Activated CD4-positive, alpha-beta T cell treated with anti-CD3 and anti-CD28 coated beads for 4 hours (primary cell): ENCODE measurements at regions not wholly inside any gene's neighbourhood (a gene's known extent, or its start where the extent isn't known, plus 50 kb on each side); places are given as distances from the start of the nearest gene placed in this dataset.

ENCODE experiments used
- DNase-seq, 2 donors: peaks; one replicate each; pipeline ENCODE4 v3.0.0-alpha.2; 2020

DNA sequence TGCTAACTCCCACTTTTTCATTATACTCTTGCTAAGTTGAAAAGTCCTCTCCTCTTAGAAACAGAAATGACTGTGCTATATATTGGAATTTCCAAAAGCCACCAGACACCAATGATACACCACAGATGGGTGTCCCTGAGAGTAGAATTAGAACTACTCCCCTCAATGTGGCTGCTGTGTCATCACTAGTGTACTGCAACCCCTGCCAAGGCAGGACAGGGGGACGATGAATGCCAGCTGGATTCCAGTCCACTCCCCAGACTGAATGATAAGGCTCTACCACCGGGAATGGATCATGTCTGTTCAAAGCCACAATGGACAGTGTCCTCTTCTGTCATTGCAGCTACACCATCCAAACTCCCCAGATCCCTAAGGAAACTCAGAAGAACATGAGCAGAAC lies 69.7 kb upstream of the EDNRB start:
- no peak for DNase-seq

DNA sequence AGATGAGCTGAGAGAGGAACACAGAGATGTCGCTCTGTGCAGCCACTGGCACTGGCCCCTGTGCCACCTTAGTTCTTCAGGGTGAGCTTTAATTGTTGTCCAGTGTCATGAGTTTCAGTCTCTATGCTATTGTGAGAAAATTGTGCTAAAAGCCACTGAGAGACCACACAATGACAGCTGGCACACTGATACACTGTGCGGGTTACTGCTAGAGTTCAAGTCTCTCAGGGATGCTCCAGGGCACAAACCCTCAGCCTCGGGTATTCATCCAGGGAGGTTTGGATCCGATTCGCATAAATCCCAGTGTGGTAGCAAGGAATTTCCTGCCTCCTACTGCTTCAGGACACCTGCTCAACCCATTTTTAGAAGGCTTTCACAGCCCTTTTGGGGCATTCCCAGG lies 68.1 kb upstream of the EDNRB start:
- DNase-seq, result no peak

DNA sequence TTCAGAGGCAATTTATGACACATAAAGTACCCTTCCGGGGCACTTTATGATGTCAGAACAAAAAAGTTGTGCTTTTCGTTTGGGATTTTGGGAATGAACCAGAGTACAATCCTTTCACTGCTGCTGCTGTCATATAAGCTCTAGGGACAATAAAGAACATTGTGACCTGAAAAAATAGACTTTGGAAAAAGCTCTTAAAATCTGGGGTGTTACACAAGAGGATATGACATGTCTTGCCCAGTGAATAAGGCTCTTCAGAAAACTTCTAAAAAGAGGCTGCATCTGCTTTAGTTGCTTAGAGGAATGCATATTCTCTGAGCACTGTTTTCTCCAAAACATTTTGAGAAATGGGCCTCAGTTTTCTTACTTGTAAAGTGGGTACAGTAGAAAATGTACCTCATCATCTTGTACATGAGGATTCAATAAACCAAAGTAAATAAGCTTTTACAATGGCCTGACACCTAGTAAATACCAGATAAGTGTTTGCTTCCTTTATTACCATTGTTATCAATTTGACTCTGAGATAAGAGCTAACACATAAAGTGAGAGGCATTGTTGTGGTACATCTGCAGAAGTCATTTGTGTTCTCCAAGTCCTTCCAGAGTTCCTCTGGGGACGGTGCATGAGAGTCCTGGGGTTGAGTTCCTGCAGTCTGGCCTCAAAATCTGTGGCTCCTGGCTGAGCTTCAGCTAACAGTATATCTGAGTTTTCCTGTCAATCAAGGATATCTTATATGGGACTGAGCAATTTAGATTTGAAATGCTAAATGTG lies 67.4 kb upstream of the EDNRB start:
- no peak for DNase-seq

DNA sequence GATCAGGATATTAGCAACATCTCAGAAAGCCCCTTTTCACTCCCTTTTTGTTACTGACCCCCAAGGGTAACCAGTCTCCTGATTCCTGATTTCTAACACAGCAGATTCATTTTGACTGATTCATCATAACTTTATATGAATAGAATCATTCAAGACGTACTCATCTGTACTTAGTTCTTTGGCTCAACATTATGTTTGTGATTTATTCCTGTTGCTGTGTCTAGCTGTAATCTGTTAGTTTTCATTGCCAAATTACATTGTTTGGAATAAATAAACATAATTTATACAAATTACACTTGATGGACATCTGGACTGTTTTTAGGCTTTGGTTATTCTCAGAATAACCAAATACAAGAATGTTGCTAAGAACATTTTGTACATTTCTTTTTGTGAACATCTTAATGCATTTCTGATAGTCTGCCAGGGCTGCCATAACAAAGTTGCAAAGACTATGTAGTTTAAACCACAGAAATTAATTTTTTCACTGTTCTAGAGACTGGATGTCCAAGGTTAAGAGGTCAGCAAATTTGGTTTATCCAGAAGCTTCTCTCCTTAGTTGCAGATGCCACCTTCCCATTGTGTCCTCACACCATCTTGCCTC lies 62.8 kb upstream of the EDNRB start:
- no peak for DNase-seq

DNA sequence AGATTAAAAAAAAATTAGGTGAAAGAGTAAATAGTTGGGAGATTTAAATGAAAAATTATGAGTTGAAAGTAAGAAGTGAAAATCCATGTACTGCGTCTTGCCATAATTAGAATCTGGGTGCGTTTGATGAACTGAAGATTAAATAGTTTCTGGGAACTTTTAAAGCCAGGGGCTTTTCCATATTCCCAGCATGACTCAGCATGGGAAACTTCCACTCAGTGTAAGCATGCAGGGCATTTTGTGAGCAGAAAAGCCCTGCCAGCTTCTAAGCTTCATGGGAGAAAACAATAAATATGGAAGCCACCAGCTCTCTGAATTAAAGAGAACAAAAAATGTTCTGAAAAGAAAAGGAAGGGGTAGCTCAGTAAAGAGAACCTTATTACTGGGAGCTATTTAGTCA lies 62.0 kb upstream of the EDNRB start:
- no peak for DNase-seq

DNA sequence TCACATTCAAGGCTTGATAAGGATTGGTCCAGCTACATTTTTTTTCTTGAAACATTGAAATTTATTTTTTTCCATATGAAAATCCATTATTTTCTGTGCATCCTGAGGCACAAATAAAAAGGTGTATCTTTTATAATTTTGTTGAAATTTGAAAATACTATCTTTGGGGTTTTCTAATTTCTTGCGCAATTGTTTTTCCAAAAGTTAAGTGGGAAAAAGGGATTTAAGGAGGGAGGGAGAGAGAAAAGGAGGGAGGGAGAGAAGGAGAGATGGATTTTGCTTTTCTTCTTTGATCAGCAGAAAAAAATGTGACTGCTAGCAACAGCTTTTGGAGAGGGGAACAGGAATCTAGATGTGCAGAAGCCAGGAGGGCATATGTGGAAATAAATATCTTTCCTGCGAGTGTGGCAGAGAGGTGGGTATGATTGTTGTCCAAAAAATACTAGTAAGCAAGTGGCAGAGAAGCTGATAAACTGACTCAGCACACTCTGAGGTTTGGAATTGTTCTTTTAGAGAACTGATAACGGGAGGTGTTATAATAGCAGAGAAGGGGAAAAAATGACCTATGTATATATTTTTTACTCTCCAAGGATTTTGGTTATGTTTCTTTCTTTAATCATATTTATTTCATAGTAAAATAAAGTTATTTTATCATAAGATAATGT lies 61.2 kb upstream of the EDNRB start:
- no peak for DNase-seq

DNA sequence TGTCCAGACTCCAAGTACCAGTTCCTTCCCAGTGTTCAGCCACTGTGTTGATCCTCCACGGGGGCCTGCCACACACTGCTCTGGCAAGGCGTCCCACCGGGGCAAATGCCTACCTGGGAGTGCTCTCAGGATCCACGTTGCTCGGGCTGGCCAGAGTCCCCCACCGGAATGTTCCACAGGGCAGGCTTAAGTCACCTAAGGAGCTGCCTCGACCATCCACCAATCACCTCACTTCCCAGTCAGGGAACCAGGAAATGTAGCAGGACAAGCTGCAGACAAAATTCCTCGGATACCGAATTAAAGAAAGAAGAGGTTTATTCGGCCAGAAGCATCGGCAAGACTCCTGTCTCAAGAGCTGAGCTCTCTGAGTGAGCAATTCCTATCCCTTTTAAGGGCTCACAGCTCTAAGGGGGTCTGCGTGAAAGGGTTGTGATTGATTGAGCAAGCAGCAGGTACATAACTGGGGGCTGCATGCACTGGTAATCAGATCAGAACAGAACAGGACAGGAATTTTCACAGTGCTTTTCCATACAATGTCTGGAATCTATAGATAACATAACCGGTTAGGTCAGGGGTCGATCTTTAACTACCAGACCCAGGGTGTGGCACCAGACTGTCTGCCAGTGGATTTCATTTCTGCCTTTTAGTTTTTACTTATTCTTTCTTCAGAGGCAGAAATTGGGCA lies 56.9 kb upstream of the EDNRB start:
- no peak for DNase-seq

DNA sequence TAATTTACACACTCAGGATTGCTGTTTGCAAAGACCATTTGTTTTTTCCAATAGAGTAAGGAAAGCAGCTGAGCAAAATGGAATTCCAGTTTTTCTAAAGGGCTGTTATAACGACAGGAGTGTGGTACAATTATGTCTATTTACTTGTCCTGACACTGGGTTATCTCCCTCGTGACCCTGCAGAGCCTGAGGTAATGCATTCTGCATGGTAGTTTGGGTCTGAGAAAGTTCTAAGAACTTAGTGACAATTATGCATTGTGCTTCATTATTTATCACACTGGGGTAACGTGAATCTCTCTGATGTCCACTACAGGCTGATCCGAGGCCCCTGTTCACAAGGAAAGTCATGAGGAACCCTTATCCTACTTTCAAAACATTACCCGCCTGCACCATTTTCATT lies 50.7 kb upstream of the EDNRB start:
- DNase-seq, result no peak
